ENCODE measurements at regions not wholly inside any gene's neighbourhood (a gene's known extent, or its start where the extent isn't known, plus 50 kb on each side); places are given as distances from the start of the nearest gene placed in this dataset.

DNA sequence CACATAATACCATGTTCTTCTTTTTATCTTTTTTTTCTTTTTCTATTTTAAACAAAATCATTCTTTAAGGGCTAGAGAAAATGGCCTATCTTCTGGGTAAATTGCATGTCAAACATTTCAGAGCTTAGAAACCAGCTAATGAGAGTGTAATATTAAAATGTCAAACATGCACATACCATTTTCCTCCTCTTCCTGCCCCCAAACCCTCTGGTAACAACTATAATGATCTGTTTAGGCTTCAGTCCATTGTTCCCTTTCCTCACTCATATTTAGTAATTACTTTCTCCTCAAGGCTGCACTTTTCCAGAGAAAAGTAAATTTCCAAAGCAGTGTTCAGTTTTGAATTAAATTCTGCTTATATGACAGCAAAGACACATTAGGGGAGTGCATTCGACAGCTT, 224.3 kb upstream of the ROBO2 start (continued):
- TF ChIP-seq VEZF1 (CRISPR knock-in tag; IDR thresholded peaks at IDR 0.05) (no peak), RUNX1 (IDR thresholded peaks at IDR 0.05; ENCODE audit: low read depth) (no peak), PHTF2 (CRISPR knock-in tag; IDR thresholded peaks at IDR 0.05) (no peak), HDAC6 (IDR thresholded peaks at IDR 0.05; ENCODE audit: low read depth, low read length) (no peak), ZNF407 (IDR thresholded peaks at IDR 0.05; ENCODE audit: low read depth) (no peak), MBD2 (IDR thresholded peaks at IDR 0.05; ENCODE audit: borderline replicate concordance, low read depth) (no peak), TCFL5 (CRISPR knock-in tag; conservative IDR thresholded peaks at IDR 0.05) (no peak), SREBF1 (IDR thresholded peaks at IDR 0.05; ENCODE audit: borderline replicate concordance, low read depth, low read length) (no peak)

Data from K562 (cell line).